SK-N-SH (cell line): ENCODE measurements at regions not wholly inside any gene's neighbourhood (a gene's known extent, or its start where the extent isn't known, plus 50 kb on each side); places are given as distances from the start of the nearest gene placed in this dataset.
A peak's percentile ranks its signal among the peaks of the same experiment; 100 is the strongest.

Experiments
- CTCF ChIA-PET: fragments of 300-600, 350-600 bp; formaldehyde crosslinking; extraction: SDS; loops from one replicate; lab custom pipeline; 2021; lab: Yijun Ruan, JAX
- POLR2A ChIA-PET: fragments of 350-600 bp; sonication (Branson Sonifier 250); formaldehyde crosslinking; extraction: SDS; loops from one replicate; lab custom pipeline; 2020; ENCODE audit warnings: antibody characterized with exemption, inconsistent platforms; lab: Yijun Ruan, JAX
- DNase-seq: peaks from one replicate; pipeline ENCODE4 v3.0.0; 2012
- H2AFZ ChIP-seq: fragments of 200-600 bp; sonication (generic); 2 replicates; pipeline ENCODE4 v1.8.1; 2016; ENCODE audit warnings: antibody characterized with exemption, mild to moderate bottlenecking, low read depth
- H3F3A ChIP-seq: fragments of 200-600 bp; sonication (generic); replicated peaks from 2 replicates; pipeline ENCODE3; 2016; ENCODE audit warnings: antibody characterized with exemption, mild to moderate bottlenecking; ENCODE audit not compliant: insufficient read depth
- H3K27ac ChIP-seq, 2 experiments: fragments of 200-500 bp in 1 of 2; fragments of 200-600 bp in 1 of 2; sonication (Bioruptor generic) in 1 of 2; sonication (generic), shearing (Covaris generic) in 1 of 2; 2 replicates each; pipeline versions ENCODE4 v1.5.1 to v1.6.1; 2014 to 2016; ENCODE audit warnings: low read depth in 2 of 2, inconsistent platforms in 1 of 2, low read length in 1 of 2, mild to moderate bottlenecking in 1 of 2, mixed read lengths in 1 of 2
- H3K27me3 ChIP-seq: fragments of 200-600 bp; sonication (generic), shearing (Covaris generic); 2 replicates; pipeline ENCODE4 v1.6.1; 2016; ENCODE audit warnings: mixed run types; ENCODE audit not compliant: insufficient read depth
- H3K36me3 ChIP-seq, 2 experiments: fragments of 200-500 bp in 1 of 2; fragments of 200-600 bp in 1 of 2; sonication (Bioruptor generic) in 1 of 2; sonication (generic) in 1 of 2; replicated peaks in 1 of 2; 2 replicates each; pipeline versions ENCODE3 to v1.5.1; 2014 to 2016; ENCODE audit warnings: low read length in 1 of 2, mild to moderate bottlenecking in 1 of 2; ENCODE audit not compliant: insufficient read depth in 2 of 2, control insufficient read depth in 1 of 2
- H3K4me1 ChIP-seq, 2 experiments: fragments of 200-500 bp in 1 of 2; fragments of 200-600 bp in 1 of 2; sonication (Bioruptor generic) in 1 of 2; sonication (generic), shearing (Covaris generic) in 1 of 2; 2 replicates each; pipeline versions ENCODE4 v1.5.1 to v1.6.1; 2014 to 2016; ENCODE audit warnings: low read depth in 1 of 2, low read length in 1 of 2, mixed run types in 1 of 2; ENCODE audit not compliant: insufficient read depth in 2 of 2, control insufficient read depth in 1 of 2
- H3K4me2 ChIP-seq: fragments of 200-600 bp; sonication (generic), shearing (Covaris generic); 2 replicates; pipeline ENCODE4 v1.6.1; 2017; ENCODE audit warnings: mixed run types
- H3K4me3 ChIP-seq, 2 experiments: fragments of 200-500 bp in 1 of 2; fragments of 200-600 bp in 1 of 2; sonication (Bioruptor generic) in 1 of 2; sonication (generic), shearing (Covaris generic) in 1 of 2; 2 replicates each; pipeline versions ENCODE4 v1.5.1 to v1.8.1; 2014 to 2016; ENCODE audit warnings: low read depth in 2 of 2, inconsistent platforms in 1 of 2, low read length in 1 of 2, mild to moderate bottlenecking in 1 of 2, mixed read lengths in 1 of 2, moderate library complexity in 1 of 2
- H3K79me2 ChIP-seq: fragments of 200-600 bp; sonication (generic); 2 replicates; pipeline ENCODE4 v1.8.1; 2017; ENCODE audit warnings: mild to moderate bottlenecking; ENCODE audit not compliant: insufficient read depth
- H3K9ac ChIP-seq: fragments of 200-600 bp; sonication (generic); 2 replicates; pipeline ENCODE4 v1.6.1; 2017; ENCODE audit warnings: mixed run types
- H3K9me2 ChIP-seq: fragments of 200-600 bp; sonication (generic); 2 replicates; pipeline ENCODE4 v1.6.1; 2017; ENCODE audit warnings: mixed run types
- H3K9me3 ChIP-seq: fragments of 200-600 bp; sonication (generic); 2 replicates; pipeline ENCODE4 v1.6.1; 2017; ENCODE audit warnings: mixed run types, mild to moderate bottlenecking, moderate library complexity
- H4K20me1 ChIP-seq: fragments of 200-600 bp; sonication (generic); 2 replicates; pipeline ENCODE4 v1.6.1; 2017; ENCODE audit warnings: mild to moderate bottlenecking, mixed run types; ENCODE audit not compliant: insufficient read depth
- CTCF ChIP-seq: fragments of 200-600 bp; sonication (generic); IDR thresholded peaks from 2 replicates; pipeline ENCODE4 v1.6.1; 2017; ENCODE audit warnings: antibody characterized with exemption, mild to moderate bottlenecking, moderate library complexity
- EZH2phosphoT487 ChIP-seq: fragments of 200-600 bp; sonication (generic); IDR thresholded peaks from 2 replicates; pipeline ENCODE4 v1.6.1; 2017; ENCODE audit warnings: low read depth, mixed run types, mild to moderate bottlenecking, antibody characterized with exemption, moderate library complexity, borderline replicate concordance
- FOXJ3 ChIP-seq: sonication (generic); formaldehyde crosslinking; IDR thresholded peaks from 2 replicates; pipeline ENCODE4 v1.5.1; 2020; ENCODE audit warnings: mild to moderate bottlenecking, missing genetic modification reagents
- GATA2 ChIP-seq: sonication (generic); formaldehyde crosslinking; IDR thresholded peaks from 2 replicates; pipeline ENCODE4 v1.5.0; 2020; ENCODE audit warnings: mild to moderate bottlenecking, missing genetic modification reagents
- JUND ChIP-seq: IDR thresholded peaks from 2 replicates; pipeline ENCODE4 v1.4.0; 2012
- RAD21 ChIP-seq: IDR thresholded peaks from 2 replicates; pipeline ENCODE4 v1.6.1; 2012; ENCODE audit warnings: mild to moderate bottlenecking, low read length
- RXRA ChIP-seq: IDR thresholded peaks from 2 replicates; pipeline ENCODE4 v1.4.0; 2012; ENCODE audit warnings: low read depth, mild to moderate bottlenecking, borderline replicate concordance
- SMC3 ChIP-seq: IDR thresholded peaks from 2 replicates; pipeline ENCODE4 v1.6.1; 2012; ENCODE audit warnings: low read depth, low read length, improper control_type of control experiment
- TAF1 ChIP-seq: IDR thresholded peaks from 2 replicates; pipeline ENCODE4 v1.6.1; 2012; ENCODE audit warnings: low read depth, mild to moderate bottlenecking, low read length, moderate library complexity, borderline replicate concordance
- TCF12 ChIP-seq: IDR thresholded peaks from 2 replicates; pipeline ENCODE4 v1.4.0; 2012
- USF2 ChIP-seq: fragments of 150-350 bp; IDR thresholded peaks from 2 replicates; pipeline ENCODE4 v1.6.1; 2017; ENCODE audit warnings: antibody characterized with exemption, low read length, low read depth, borderline replicate concordance
- WGBS: methylation state at CpG from one replicate; pipeline ENCODE4 v1.1.6; 2017; ENCODE audit warnings: low lambda C conversion rate; 5-methylcytosine and 5-hydroxymethylcytosine counted together
- TF ChIP-seq, protein P1 (sequence below): IDR thresholded peaks from 2 replicates; pipeline ENCODE4 v1.4.0; 2012; ENCODE audit warnings: low read depth, borderline replicate concordance

- Histone ChIP-seq H3K27me3 (peaks cover 19% of the 10 kb centered on the region; the same call in 1 of the 2 replicates), H3K36me3 (no peaks in the 10 kb centered on the region), H3K79me2 (no peaks in the 10 kb centered on the region)
- peak; percentile 84 for DNase-seq
- TF ChIP-seq JUND (no peak), TAF1 (no peak), EZH2phosphoT487 (no peak), FOXJ3 (CRISPR knock-in tag) (no peak), RXRA (no peak), CTCF (peak; percentile 89), TCF12 (no peak), RAD21 (peak; percentile 67), USF2 (no peak), GATA2 (CRISPR knock-in tag) (no peak), SMC3 (peak; percentile 88)
- TF ChIP-seq, protein P1, sequence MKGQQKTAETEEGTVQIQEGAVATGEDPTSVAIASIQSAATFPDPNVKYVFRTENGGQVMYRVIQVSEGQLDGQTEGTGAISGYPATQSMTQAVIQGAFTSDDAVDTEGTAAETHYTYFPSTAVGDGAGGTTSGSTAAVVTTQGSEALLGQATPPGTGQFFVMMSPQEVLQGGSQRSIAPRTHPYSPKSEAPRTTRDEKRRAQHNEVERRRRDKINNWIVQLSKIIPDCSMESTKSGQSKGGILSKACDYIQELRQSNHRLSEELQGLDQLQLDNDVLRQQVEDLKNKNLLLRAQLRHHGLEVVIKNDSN = no peak
- TF ChIP-seq, all 33 proteins: peak for 3
- Histone ChIP-seq H3K4me1 (peaks cover 0 to 2% of the 10 kb centered on the region in 2 experiments; a peak in 1 of 4 replicates), H3K9me2 (no peaks in the 10 kb centered on the region), H3K4me3 (peak overlapping the region in 1 of 2 experiments; percentile 39; a peak in 1 of 4 replicates), H3K9me3 (no peaks in the 10 kb centered on the region), H4K20me1 (no peaks in the 10 kb centered on the region), H3K4me2 (no peak overlapping the region), H2AFZ (no peak overlapping the region), H3K27ac (no peak overlapping the region), H3F3A (peaks cover 3% of the 10 kb centered on the region), H3K9ac (no peak overlapping the region)
- POLR2A ChIA-PET = no interaction called here
- CTCF ChIA-PET = interaction anchor here (0.6 to 4.7 kb wide), 28 partner anchors 9 to 624 kb away, joined by 3 to 79 read pairs (median 3); no protein-coding TSS in a partner anchor
- 5% methylated on average over 6 of the region's 11 CpGs for WGBS
Observed at GRCh38 chr16:87203060-87203656, 114.0 kb downstream of the C16orf95 start.
